IMR-90 (cell line): ENCODE measurements at regions not wholly inside any gene's neighbourhood (a gene's known extent, or its start where the extent isn't known, plus 50 kb on each side); places are given as distances from the start of the nearest gene placed in this dataset.

Experiments
- ATAC-seq: fragments of 200-7000 bp; cut with Tn5 transposase; 2 replicates; pipeline ENCODE4 v1.9.1; 2020; ENCODE audit warnings: low read depth, mild to moderate bottlenecking, moderate library complexity
- BruUV-seq: library from RNA; stranded (reverse); fragments of 400-500 nt; replicated peaks from 2 replicates; lab custom pipeline; 2021; lab: Mats Ljungman, UMichigan
- CTCF ChIA-PET: fragments of 300-600 bp; formaldehyde crosslinking; extraction: SDS; loops from one replicate; lab custom pipeline; 2021; ENCODE audit warnings: antibody characterized with exemption; lab: Yijun Ruan, JAX
- POLR2A ChIA-PET: fragments of 300-600 bp; sonication (Branson Sonifier 250); formaldehyde crosslinking; loops from one replicate; lab custom pipeline; 2022; ENCODE audit warnings: antibody characterized with exemption; ENCODE audit not compliant: unreplicated experiment; lab: Charles Lee
- DNase-seq: peaks from one replicate; pipeline ENCODE4 v3.0.0; 2013
- H2AFZ ChIP-seq: replicated peaks from 2 replicates; pipeline ENCODE3; 2013; ENCODE audit warnings: low read length, mild to moderate bottlenecking; ENCODE audit not compliant: poor library complexity
- H2AK5ac ChIP-seq: 2 replicates; pipeline ENCODE4 v1.6.1; 2013; ENCODE audit warnings: low read depth, low read length, inconsistent platforms
- H2AK9ac ChIP-seq: replicated peaks from 2 replicates; pipeline ENCODE3; 2013; ENCODE audit warnings: mild to moderate bottlenecking, low read depth, low read length, moderate library complexity; ENCODE audit not compliant: poor library complexity
- H2BK120ac ChIP-seq: 2 replicates; pipeline ENCODE4 v1.6.1; 2013; ENCODE audit warnings: low read depth, low read length, inconsistent platforms
- H2BK15ac ChIP-seq: 3 replicates; pipeline ENCODE4 v1.6.1; 2013; ENCODE audit warnings: low read depth, low read length, inconsistent platforms
- H2BK20ac ChIP-seq: 2 replicates; pipeline ENCODE4 v1.6.1; 2013; ENCODE audit warnings: low read depth, mild to moderate bottlenecking, inconsistent platforms, low read length, moderate library complexity
- H2BK5ac ChIP-seq: 2 replicates; pipeline ENCODE4 v1.6.1; 2013; ENCODE audit warnings: mild to moderate bottlenecking, low read depth, low read length, inconsistent platforms; ENCODE audit not compliant: poor library complexity, severe bottlenecking
- H3K14ac ChIP-seq: replicated peaks from 2 replicates; pipeline ENCODE4 v1.6.1; 2013; ENCODE audit warnings: low read depth, low read length, inconsistent platforms
- H3K18ac ChIP-seq: 2 replicates; pipeline ENCODE4 v1.6.1; 2013; ENCODE audit warnings: low read depth, low read length, control low read depth
- H3K23ac ChIP-seq: 2 replicates; pipeline ENCODE4 v1.6.1; 2013; ENCODE audit warnings: low read depth, low read length, inconsistent platforms
- H3K27ac ChIP-seq: 2 replicates; pipeline ENCODE4 v1.5.1; 2013; ENCODE audit warnings: mild to moderate bottlenecking, control low read depth, low read length; ENCODE audit not compliant: insufficient read depth
- H3K27me3 ChIP-seq: 2 replicates; pipeline ENCODE4 v1.6.1; 2013; ENCODE audit warnings: low read length; ENCODE audit not compliant: control insufficient read depth, insufficient read depth
- H3K36me3 ChIP-seq: 2 replicates; pipeline ENCODE4 v1.6.1; 2013; ENCODE audit warnings: low read length, mixed read lengths; ENCODE audit not compliant: control insufficient read depth, insufficient read depth
- H3K4ac ChIP-seq: 2 replicates; pipeline ENCODE4 v1.6.1; 2013; ENCODE audit warnings: low read depth, low read length, inconsistent platforms
- H3K4me1 ChIP-seq: 2 replicates; pipeline ENCODE4 v1.6.1; 2013; ENCODE audit warnings: low read length, mixed read lengths; ENCODE audit not compliant: control insufficient read depth, insufficient read depth
- H3K4me2 ChIP-seq: 2 replicates; pipeline ENCODE4 v1.6.1; 2013; ENCODE audit warnings: low read depth, mild to moderate bottlenecking, control low read depth, low read length, moderate library complexity
- H3K4me3 ChIP-seq: 2 replicates; pipeline ENCODE4 v1.5.1; 2013; ENCODE audit warnings: low read depth, mild to moderate bottlenecking, control low read depth, low read length, moderate library complexity; ENCODE audit not compliant: insufficient read depth
- H3K56ac ChIP-seq: 2 replicates; pipeline ENCODE4 v1.6.1; 2013; ENCODE audit warnings: low read length, inconsistent platforms; ENCODE audit not compliant: insufficient read depth; ENCODE audit errors: extremely low read depth
- H3K79me1 ChIP-seq, 2 experiments: 2 replicates each; pipeline ENCODE4 v1.6.1; 2013; ENCODE audit warnings: low read length in 2 of 2, inconsistent platforms in 1 of 2, low read depth in 1 of 2
- H3K9ac ChIP-seq: 2 replicates; pipeline ENCODE4 v1.6.1; 2013; ENCODE audit warnings: low read depth, low read length, control low read depth
- H3K9me1 ChIP-seq: 2 replicates; pipeline ENCODE4 v1.6.1; 2013; ENCODE audit warnings: low read length, inconsistent platforms; ENCODE audit not compliant: insufficient read depth
- H3K9me3 ChIP-seq: 2 replicates; pipeline ENCODE4 v1.6.1; 2013; ENCODE audit warnings: low read length; ENCODE audit not compliant: control insufficient read depth, insufficient read depth
- H4K20me1 ChIP-seq: 2 replicates; pipeline ENCODE4 v1.6.1; 2013; ENCODE audit warnings: low read length, inconsistent platforms; ENCODE audit not compliant: insufficient read depth
- H4K5ac ChIP-seq: 2 replicates; pipeline ENCODE4 v1.6.1; 2013; ENCODE audit warnings: mild to moderate bottlenecking, low read depth, low read length, control low read depth
- H4K8ac ChIP-seq, 2 experiments: 2 replicates each; pipeline ENCODE4 v1.6.1; 2013; ENCODE audit warnings: low read depth in 2 of 2, low read length in 2 of 2, control low read depth in 1 of 2, inconsistent platforms in 1 of 2
- H4K91ac ChIP-seq: 2 replicates; pipeline ENCODE4 v1.6.1; 2013; ENCODE audit warnings: low read depth, low read length, inconsistent platforms; ENCODE audit not compliant: insufficient read depth
- BHLHE40 ChIP-seq: fragments of 150-350 bp; IDR thresholded peaks from 2 replicates; pipeline ENCODE4 v1.6.1; 2016; ENCODE audit warnings: mild to moderate bottlenecking, low read depth, low read length
- CEBPB ChIP-seq: IDR thresholded peaks from 2 replicates; pipeline ENCODE4 v1.6.1; 2012; ENCODE audit warnings: low read depth, low read length, improper control_type of control experiment
- CHD1 ChIP-seq: IDR thresholded peaks from 2 replicates; pipeline ENCODE4 v1.6.1; 2012; ENCODE audit warnings: low read depth, low read length, improper control_type of control experiment
- CTCF ChIP-seq: conservative IDR thresholded peaks from 2 replicates; pipeline ENCODE4 v1.5.1; 2012; ENCODE audit warnings: mild to moderate bottlenecking, low read depth, low read length, improper control_type of control experiment
- ELK1 ChIP-seq: fragments of 150-350 bp; IDR thresholded peaks from 2 replicates; pipeline ENCODE4 v1.6.1; 2016; ENCODE audit warnings: low read depth, mild to moderate bottlenecking, low read length, moderate library complexity, borderline replicate concordance
- FOS ChIP-seq: fragments of 150-350 bp; IDR thresholded peaks from 2 replicates; pipeline ENCODE4 v1.6.1; 2016; ENCODE audit warnings: low read depth, low read length
- MAFK ChIP-seq: IDR thresholded peaks from 2 replicates; pipeline ENCODE4 v1.6.1; 2012; ENCODE audit warnings: low read depth, low read length, improper control_type of control experiment
- MAZ ChIP-seq: IDR thresholded peaks from 2 replicates; pipeline ENCODE4 v1.6.1; 2012; ENCODE audit warnings: low read depth, mild to moderate bottlenecking, low read length, improper control_type of control experiment, moderate library complexity, borderline replicate concordance
- MXI1 ChIP-seq: IDR thresholded peaks from 2 replicates; pipeline ENCODE4 v1.6.1; 2012; ENCODE audit warnings: low read depth, mild to moderate bottlenecking, low read length, moderate library complexity, borderline replicate concordance
- NFE2L2 ChIP-seq: fragments of 150-350 bp; IDR thresholded peaks from 2 replicates; pipeline ENCODE4 v1.6.1; 2016; ENCODE audit warnings: low read depth, mild to moderate bottlenecking, low read length
- POLR2A ChIP-seq: IDR thresholded peaks from 2 replicates; pipeline ENCODE4 v1.6.1; 2012; ENCODE audit warnings: mild to moderate bottlenecking, low read depth, low read length
- RAD21 ChIP-seq: IDR thresholded peaks from 2 replicates; pipeline ENCODE4 v1.6.1; 2012; ENCODE audit warnings: low read length, improper control_type of control experiment
- RCOR1 ChIP-seq: IDR thresholded peaks from 2 replicates; pipeline ENCODE4 v1.6.1; 2012; ENCODE audit warnings: mild to moderate bottlenecking, low read length, improper control_type of control experiment; ENCODE audit not compliant: insufficient replicate concordance
- RFX5 ChIP-seq: IDR thresholded peaks from 2 replicates; pipeline ENCODE4 v1.8.0; 2012; ENCODE audit warnings: low read depth, mild to moderate bottlenecking, low read length, moderate library complexity
- SMC3 ChIP-seq: fragments of 150-350 bp; IDR thresholded peaks from 2 replicates; pipeline ENCODE4 v1.6.1; 2016; ENCODE audit warnings: low read depth, mild to moderate bottlenecking, antibody characterized with exemption, low read length, moderate library complexity
- WGBS, 2 experiments: methylation state at CpG; one replicate each; pipeline versions ENCODE4 v1.1.5 to v1.1.7; 2013; ENCODE audit warnings: missing lambda C conversion rate in 2 of 2; ENCODE audit not compliant: insufficient read length in 1 of 2; ENCODE audit errors: extremely low coverage in 2 of 2; 5-methylcytosine and 5-hydroxymethylcytosine counted together
- dilution Hi-C: fragments of 300-500 bp; cut with HindIII; formaldehyde crosslinking; loops from one replicate; pipeline ENCODE4 v1.14.3; 2018; ENCODE audit warnings: low sequenced_read_pairs; ENCODE audit not compliant: unreplicated experiment
- in situ Hi-C: fragments of 300-500 bp; cut with MboI; formaldehyde crosslinking; loops from 3 replicates; pipeline ENCODE4 v1.14.3; 2019; ENCODE audit warnings: low sequenced_read_pairs, inconsistent platforms, mixed read lengths
- intact Hi-C: fragments of 100-400 bp; cut with micrococcal nuclease; formaldehyde crosslinking; loops from 2 replicates; pipeline ENCODE4 v1.10.0; 2022
- TF ChIP-seq, protein P1 (sequence below): fragments of 150-350 bp; IDR thresholded peaks from 2 replicates; pipeline ENCODE4 v1.6.1; 2017; ENCODE audit warnings: mild to moderate bottlenecking, antibody characterized with exemption, low read length, low read depth

GRCh38 chr5:117457656-117458055, 883.0 kb upstream of the SEMA6A start:
- Histone ChIP-seq H3K14ac (no peak overlapping the region), H3K4me3 (no peak overlapping the region), H2AFZ (no peak overlapping the region), H3K9me1 (no peaks in the 10 kb centered on the region), H2BK120ac (no peak overlapping the region), H2AK5ac (no peak overlapping the region), H2AK9ac (no peak overlapping the region), H3K18ac (no peak overlapping the region), H2BK15ac (no peak overlapping the region), H4K8ac (no peak overlapping the region), H3K23ac (no peak overlapping the region), H2BK5ac (no peak overlapping the region), H3K9me3 (no peaks in the 10 kb centered on the region), H3K56ac (no peak overlapping the region), H3K27me3 (no peaks in the 10 kb centered on the region), H3K36me3 (no peaks in the 10 kb centered on the region), H3K79me1 (no peaks in the 10 kb centered on the region), H3K4me1 (no peaks in the 10 kb centered on the region), H4K5ac (no peak overlapping the region), H3K9ac (no peak overlapping the region), H2BK20ac (no peak overlapping the region), H3K4ac (no peak overlapping the region), H4K91ac (no peak overlapping the region), H3K27ac (no peak overlapping the region), H3K4me2 (no peak overlapping the region), H4K20me1 (no peaks in the 10 kb centered on the region)
- dilution Hi-C loops (no loop called here), intact Hi-C loops (no loop called here), in situ Hi-C loops (loop anchor here (25.0 kb wide), 1 partner anchor 1330 kb away; no protein-coding TSS in a partner anchor)
- DNase-seq = no peak
- no peak for ATAC-seq
- ChIA-PET CTCF (interaction anchor here (2.0 kb wide), 1 partner anchor 11 kb away, joined by 4 read pairs; no protein-coding TSS in a partner anchor), POLR2A (no interaction called here)
- BruUV-seq = no TSS peak
- TF ChIP-seq ELK1 = no peak
- TF ChIP-seq CHD1 = no peak
- TF ChIP-seq RFX5 = no peak
- no peak for TF ChIP-seq RCOR1
- no peak for TF ChIP-seq MXI1
- no peak for TF ChIP-seq POLR2A
- TF ChIP-seq, protein P1, sequence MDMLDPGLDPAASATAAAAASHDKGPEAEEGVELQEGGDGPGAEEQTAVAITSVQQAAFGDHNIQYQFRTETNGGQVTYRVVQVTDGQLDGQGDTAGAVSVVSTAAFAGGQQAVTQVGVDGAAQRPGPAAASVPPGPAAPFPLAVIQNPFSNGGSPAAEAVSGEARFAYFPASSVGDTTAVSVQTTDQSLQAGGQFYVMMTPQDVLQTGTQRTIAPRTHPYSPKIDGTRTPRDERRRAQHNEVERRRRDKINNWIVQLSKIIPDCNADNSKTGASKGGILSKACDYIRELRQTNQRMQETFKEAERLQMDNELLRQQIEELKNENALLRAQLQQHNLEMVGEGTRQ = no peak
- no peak for TF ChIP-seq CTCF
- TF ChIP-seq FOS = no peak
- TF ChIP-seq BHLHE40 = no peak
- TF ChIP-seq NFE2L2 = no peak
- no peak for TF ChIP-seq MAFK
- no peak for TF ChIP-seq SMC3
- no peak for TF ChIP-seq MAZ
- TF ChIP-seq RAD21 = no peak
- TF ChIP-seq CEBPB = no peak
- WGBS, 2 experiments = no CpG with 5 or more reads among the region's 1 CpG
